ENCODE measurements at regions not wholly inside any gene's neighbourhood (a gene's known extent, or its start where the extent isn't known, plus 50 kb on each side); places are given as distances from the start of the nearest gene placed in this dataset.

- TF ChIP-seq, protein P1, sequence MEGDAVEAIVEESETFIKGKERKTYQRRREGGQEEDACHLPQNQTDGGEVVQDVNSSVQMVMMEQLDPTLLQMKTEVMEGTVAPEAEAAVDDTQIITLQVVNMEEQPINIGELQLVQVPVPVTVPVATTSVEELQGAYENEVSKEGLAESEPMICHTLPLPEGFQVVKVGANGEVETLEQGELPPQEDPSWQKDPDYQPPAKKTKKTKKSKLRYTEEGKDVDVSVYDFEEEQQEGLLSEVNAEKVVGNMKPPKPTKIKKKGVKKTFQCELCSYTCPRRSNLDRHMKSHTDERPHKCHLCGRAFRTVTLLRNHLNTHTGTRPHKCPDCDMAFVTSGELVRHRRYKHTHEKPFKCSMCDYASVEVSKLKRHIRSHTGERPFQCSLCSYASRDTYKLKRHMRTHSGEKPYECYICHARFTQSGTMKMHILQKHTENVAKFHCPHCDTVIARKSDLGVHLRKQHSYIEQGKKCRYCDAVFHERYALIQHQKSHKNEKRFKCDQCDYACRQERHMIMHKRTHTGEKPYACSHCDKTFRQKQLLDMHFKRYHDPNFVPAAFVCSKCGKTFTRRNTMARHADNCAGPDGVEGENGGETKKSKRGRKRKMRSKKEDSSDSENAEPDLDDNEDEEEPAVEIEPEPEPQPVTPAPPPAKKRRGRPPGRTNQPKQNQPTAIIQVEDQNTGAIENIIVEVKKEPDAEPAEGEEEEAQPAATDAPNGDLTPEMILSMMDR (IDR thresholded peaks at IDR 0.05; ENCODE audit: low read depth, low read length, poor library complexity, severe bottlenecking) = no peak
- no peak for TF ChIP-seq EZH2phosphoT487 (IDR thresholded peaks at IDR 0.05; ENCODE audit: borderline replicate concordance, low read length)
These were observed 371.8 kb upstream of the NRSN1 start for GRCh38 chr6:23754197-23754596.

All from DOHH2 (cell line).